ENCODE measurements at regions not wholly inside any gene's neighbourhood (a gene's known extent, or its start where the extent isn't known, plus 50 kb on each side); places are given as distances from the start of the nearest gene placed in this dataset.

DNA sequence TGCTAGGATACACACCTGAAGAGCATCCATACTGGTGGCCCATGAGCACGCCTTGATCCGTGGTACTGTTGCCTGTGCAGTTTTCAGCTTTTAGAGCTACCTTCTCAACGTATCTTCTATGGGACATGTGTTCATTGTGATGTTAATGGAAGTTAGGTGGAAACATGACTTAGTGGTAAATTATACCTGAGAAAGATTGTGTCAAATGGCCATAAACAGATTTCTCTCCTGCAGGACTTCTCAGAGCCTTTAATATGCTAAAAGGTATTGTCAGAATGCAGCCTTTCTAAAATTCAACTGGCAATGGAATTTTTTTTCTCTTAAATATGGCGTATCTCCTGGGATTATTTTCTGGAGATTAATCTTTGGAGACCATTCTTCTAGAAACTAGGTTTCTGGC, 148.5 kb downstream of the CDC5L start:
- no peak overlapping the region for H3K4me3 Mint-ChIP-seq
- H3K9me3 Mint-ChIP-seq: no peaks in the 10 kb centered on the region
- no peaks in the 10 kb centered on the region for H3K27me3 Mint-ChIP-seq
- no peak for DNase-seq
- no peaks in the 10 kb centered on the region for H3K4me1 Mint-ChIP-seq (ENCODE audit: low read depth)
- H3K27ac Mint-ChIP-seq: no peak overlapping the region
- CTCF ChIA-PET: no interaction called here
- intact Hi-C loops (cut with micrococcal nuclease): no loop called here
- no peaks in the 10 kb centered on the region for H3K36me3 Mint-ChIP-seq
- POLR2A ChIA-PET: no interaction called here

DNA sequence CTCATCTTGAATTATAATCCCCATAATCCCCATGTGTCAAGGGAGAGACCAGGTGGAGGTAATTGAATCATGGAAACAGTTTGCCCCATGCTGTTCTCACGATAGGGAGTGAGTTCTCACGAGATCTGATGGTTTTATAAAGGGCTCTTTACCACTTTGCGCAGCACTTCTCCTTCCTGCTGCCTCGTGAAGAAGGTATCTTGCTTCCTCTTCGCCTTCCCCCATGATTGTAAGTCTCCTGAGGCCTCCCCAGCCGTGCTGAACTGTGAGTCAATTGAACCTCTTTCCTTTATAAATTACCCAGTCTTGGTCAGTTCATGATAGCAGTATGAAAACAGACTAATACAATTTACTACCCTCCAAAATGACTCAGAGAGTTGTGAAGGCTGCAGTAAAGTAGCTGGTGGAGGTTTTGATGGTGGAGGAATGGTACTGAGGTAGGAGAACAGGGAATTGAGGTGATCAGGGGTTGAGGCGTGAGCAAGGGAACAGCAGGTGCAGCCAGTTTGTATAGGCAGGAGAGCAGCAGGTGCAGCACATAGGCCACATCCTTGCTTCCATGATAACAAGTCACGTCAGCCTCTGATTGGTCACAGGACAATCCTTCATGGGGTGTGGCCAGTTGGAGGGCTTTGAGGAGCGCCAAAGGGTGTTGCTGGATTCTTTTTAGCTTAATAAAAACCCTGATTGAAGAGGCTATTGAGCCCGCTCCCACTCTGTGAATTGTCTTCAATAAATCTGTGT, 150.0 kb downstream of the CDC5L start:
- H3K27ac Mint-ChIP-seq: no peak overlapping the region
- no peaks in the 10 kb centered on the region for H3K36me3 Mint-ChIP-seq
- H3K27me3 Mint-ChIP-seq: no peaks in the 10 kb centered on the region
- H3K4me3 Mint-ChIP-seq: no peak overlapping the region
- POLR2A ChIA-PET: no interaction called here
- DNase-seq: no peak
- intact Hi-C loops (cut with micrococcal nuclease): no loop called here
- CTCF ChIA-PET: no interaction called here
- no peaks in the 10 kb centered on the region for H3K9me3 Mint-ChIP-seq
- H3K4me1 Mint-ChIP-seq (ENCODE audit: low read depth): no peaks in the 10 kb centered on the region

DNA sequence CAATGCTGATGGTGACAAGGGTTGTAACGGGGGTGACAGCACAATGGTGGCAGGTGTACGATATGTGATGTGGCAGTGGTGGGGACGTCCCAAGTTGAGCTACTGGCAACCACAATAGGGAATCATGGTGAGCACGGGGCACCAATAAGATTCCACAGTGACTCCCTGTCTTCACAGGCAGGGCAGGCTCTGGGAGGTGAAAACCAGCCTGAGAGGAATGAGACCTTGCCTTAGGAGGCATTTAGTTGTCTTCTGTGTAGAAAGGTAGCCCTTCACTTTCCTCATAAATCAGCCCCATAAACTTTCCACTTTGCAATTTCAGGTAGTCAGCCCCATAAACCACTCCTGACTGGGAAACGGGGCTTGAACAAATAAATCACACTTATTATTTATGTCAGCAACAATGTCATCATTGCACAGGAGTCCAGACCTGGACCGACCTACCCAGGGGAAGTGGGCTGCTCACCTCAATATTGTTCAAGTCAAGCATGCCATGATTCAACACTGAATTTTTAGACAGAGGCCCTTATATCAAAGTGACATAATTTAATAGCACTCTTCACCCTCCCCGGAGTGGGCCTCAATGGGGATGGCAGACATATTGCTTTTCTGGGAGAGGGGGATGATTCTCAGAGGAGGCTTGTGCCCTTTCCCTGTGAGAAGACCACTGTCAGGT, 150.8 kb downstream of the CDC5L start:
- Mint-ChIP-seq H3K4me3 (no peak overlapping the region), H3K9me3 (no peaks in the 10 kb centered on the region), H3K4me1 (ENCODE audit: low read depth) (no peaks in the 10 kb centered on the region), H3K36me3 (no peaks in the 10 kb centered on the region), H3K27me3 (no peaks in the 10 kb centered on the region), H3K27ac (no peak overlapping the region)
- no peak for DNase-seq
- CTCF ChIA-PET: no interaction called here
- intact Hi-C loops (cut with micrococcal nuclease): no loop called here
- POLR2A ChIA-PET: no interaction called here

DNA sequence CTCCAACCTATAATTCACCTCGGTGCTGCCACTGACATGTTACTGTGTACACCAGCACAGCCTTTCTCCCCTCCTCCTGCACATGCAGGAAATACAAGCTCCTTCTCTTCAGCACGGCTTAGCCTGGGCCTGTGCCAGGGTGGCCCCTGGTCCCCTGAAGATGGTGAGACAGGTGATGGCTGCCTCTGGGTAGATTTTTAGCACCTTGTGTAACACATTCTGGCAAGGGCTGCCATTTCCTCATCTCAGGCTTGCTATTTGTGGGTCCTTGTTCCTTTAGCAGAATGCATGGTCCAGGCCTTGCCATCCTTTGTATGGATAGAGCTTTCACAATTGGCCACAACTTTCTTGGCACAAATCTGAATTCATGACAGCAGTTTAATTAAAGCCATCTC, 151.3 kb downstream of the CDC5L start:
- H3K36me3 Mint-ChIP-seq: no peaks in the 10 kb centered on the region
- intact Hi-C loops (cut with micrococcal nuclease): no loop called here
- no peak overlapping the region for H3K4me3 Mint-ChIP-seq
- no peaks in the 10 kb centered on the region for H3K27me3 Mint-ChIP-seq
- CTCF ChIA-PET: interaction anchor here (2.5 kb wide), 1 partner anchor 63 kb away, joined by 8 read pairs; no protein-coding TSS in a partner anchor
- no peaks in the 10 kb centered on the region for H3K9me3 Mint-ChIP-seq
- no peak overlapping the region for H3K27ac Mint-ChIP-seq
- POLR2A ChIA-PET: no interaction called here
- no peak for DNase-seq
- H3K4me1 Mint-ChIP-seq (ENCODE audit: low read depth): no peaks in the 10 kb centered on the region

DNA sequence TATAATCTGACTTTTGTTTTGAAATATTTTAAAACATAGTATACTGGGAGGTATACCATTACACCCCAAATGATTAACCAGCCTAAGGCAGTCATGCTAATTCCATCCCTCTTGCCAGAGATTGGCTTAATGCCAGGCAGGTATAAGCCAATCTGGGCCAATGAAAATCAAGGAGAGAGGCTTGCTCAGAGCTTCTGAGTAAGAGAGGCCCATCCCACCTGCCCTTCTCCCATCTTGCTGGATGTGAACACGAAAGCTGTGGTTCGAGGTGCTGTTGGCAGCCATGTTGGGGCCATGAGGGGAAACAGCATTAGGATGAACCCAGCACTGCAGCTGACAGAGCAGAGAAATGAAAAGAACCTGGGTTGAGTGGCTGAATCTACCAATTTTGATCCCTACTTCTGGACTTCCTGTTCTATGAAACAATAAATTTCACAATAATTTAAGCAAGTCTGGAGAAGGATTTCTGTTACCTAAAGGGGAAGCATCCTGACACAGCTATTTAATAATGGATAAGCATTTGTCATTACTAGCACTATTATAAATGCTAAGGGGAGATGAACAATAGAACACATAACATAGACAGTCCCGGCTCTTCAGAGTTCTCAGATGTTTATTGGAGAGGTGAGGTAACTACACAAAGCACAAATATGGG, 152.3 kb downstream of the CDC5L start:
- H3K4me3 Mint-ChIP-seq: no peak overlapping the region
- H3K4me1 Mint-ChIP-seq (ENCODE audit: low read depth): no peaks in the 10 kb centered on the region
- H3K36me3 Mint-ChIP-seq: no peaks in the 10 kb centered on the region
- no peak for DNase-seq
- no peak overlapping the region for H3K27ac Mint-ChIP-seq
- ChIA-PET CTCF (interaction anchor here (2.5 kb wide), 1 partner anchor 64 kb away, joined by 8 read pairs; no protein-coding TSS in a partner anchor), POLR2A (no interaction called here)
- intact Hi-C loops (cut with micrococcal nuclease): no loop called here
- H3K27me3 Mint-ChIP-seq: no peaks in the 10 kb centered on the region
- H3K9me3 Mint-ChIP-seq: no peaks in the 10 kb centered on the region

DNA sequence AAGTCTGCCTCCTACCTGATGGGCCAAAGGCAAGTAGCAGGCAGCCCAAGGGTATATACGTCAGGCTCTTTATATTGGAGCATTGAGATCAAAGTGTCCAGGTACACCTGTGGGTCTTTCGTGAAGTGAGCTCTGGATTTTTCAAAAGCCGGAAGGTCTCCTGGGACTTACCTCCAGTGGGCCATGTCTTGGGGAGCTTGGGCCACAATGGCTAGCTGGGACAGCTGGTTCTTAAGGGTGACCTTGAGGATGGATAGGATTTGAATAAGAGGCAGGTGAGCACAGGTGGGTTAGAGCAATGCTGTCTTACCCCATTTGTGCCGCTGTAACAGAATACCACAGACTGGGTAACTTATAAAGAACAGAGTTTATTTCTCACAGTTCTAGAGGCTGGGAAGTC, 153.4 kb downstream of the CDC5L start:
- CTCF ChIA-PET: interaction anchor here (2.5 kb wide), 1 partner anchor 65 kb away, joined by 8 read pairs; no protein-coding TSS in a partner anchor
- DNase-seq: no peak
- Mint-ChIP-seq H3K4me1 (ENCODE audit: low read depth) (no peaks in the 10 kb centered on the region), H3K4me3 (no peak overlapping the region), H3K27me3 (no peaks in the 10 kb centered on the region), H3K27ac (no peak overlapping the region), H3K9me3 (no peaks in the 10 kb centered on the region), H3K36me3 (no peaks in the 10 kb centered on the region)
- POLR2A ChIA-PET: no interaction called here
- intact Hi-C loops (cut with micrococcal nuclease): no loop called here

DNA sequence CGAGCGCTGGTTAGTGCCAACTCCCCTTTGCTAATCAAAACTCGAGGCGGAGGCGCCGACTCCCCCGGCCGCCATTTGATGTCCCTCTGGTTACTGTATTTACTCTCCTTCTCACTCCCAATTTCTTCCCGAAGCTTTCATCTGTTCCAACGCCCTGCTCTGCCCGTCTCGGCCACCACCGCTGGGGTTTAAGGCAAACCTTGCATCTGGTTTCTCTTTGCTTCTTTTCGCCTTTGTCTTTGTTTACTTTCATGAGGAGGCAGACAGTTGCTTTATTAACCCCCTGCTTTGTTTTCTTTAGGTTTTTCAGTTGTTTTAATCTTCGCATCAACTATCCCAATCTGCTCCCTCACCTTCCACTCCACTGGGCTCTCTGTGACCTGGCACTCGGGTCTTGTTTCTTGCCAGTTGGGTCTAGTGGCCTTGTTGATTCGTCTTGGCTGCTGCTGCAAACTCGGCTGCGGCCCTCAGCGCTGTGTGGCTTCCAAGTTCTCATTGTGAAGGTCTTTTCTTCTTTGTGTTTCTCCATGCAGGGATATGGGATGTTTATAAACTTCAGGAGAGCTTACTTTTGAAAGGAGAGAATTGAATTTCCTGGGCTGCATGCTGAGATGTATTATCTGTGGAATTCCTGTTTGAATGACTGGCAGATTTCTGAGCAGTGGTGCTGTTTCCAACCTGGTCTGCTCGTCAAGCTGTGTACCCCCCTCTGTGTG, 155.1 kb downstream of the CDC5L start:
- POLR2A ChIA-PET: no interaction called here
- H3K9me3 Mint-ChIP-seq: no peaks in the 10 kb centered on the region
- CTCF ChIA-PET: no interaction called here
- intact Hi-C loops (cut with micrococcal nuclease): no loop called here
- no peaks in the 10 kb centered on the region for H3K27me3 Mint-ChIP-seq
- H3K27ac Mint-ChIP-seq: no peak overlapping the region
- no peak overlapping the region for H3K4me3 Mint-ChIP-seq
- no peaks in the 10 kb centered on the region for H3K36me3 Mint-ChIP-seq
- no peaks in the 10 kb centered on the region for H3K4me1 Mint-ChIP-seq (ENCODE audit: low read depth)
- DNase-seq: no peak

DNA sequence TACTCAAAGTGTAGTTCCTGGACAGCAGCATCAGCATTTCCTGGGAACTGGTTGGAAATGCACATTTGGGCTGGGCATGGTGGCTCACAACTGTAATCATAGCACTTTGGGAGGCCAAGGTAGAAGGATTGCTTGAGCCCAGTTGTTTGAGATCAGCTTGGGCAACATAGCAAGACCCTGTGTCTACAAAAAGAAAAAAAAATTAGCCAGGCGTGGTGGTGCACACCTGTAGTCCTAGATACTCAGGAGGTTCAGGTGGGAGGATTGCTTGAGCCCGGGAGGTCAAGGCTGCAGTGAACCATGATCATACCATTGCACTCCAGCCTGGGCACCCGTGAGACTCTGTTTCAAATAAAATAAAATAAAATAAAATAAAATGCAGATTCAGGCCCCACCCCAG, 156.2 kb downstream of the CDC5L start:
- no peaks in the 10 kb centered on the region for H3K9me3 Mint-ChIP-seq
- DNase-seq: no peak
- H3K27ac Mint-ChIP-seq: no peak overlapping the region
- no peaks in the 10 kb centered on the region for H3K4me1 Mint-ChIP-seq (ENCODE audit: low read depth)
- ChIA-PET POLR2A (interaction anchor here (0.6 kb wide), 1 partner anchor 151 kb away, joined by 6 read pairs; no protein-coding TSS in a partner anchor), CTCF (no interaction called here)
- H3K4me3 Mint-ChIP-seq: no peak overlapping the region
- H3K27me3 Mint-ChIP-seq: no peaks in the 10 kb centered on the region
- H3K36me3 Mint-ChIP-seq: no peaks in the 10 kb centered on the region
- intact Hi-C loops (cut with micrococcal nuclease): no loop called here

DNA sequence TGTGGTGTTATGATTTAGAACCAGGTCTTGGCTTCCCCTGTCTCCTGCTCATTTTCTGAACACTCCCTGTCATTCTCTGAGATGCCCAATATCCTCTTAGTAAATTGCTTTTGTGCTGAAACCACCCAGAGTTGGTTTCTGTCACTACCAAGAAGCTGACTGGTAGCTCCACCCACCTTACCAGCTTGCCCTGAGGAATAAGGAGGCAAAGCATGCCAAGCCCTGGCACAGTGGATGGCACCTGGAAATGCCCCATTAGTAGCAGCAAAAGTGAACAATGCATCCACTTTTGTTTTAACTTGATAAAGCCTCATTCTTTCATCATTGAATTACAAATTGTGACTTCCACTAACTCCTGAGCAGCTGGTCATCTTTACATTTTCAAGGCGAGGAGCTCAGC, 157.7 kb downstream of the CDC5L start:
- Mint-ChIP-seq H3K27ac (no peak overlapping the region), H3K36me3 (no peaks in the 10 kb centered on the region), H3K9me3 (no peaks in the 10 kb centered on the region), H3K27me3 (no peaks in the 10 kb centered on the region), H3K4me1 (ENCODE audit: low read depth) (no peaks in the 10 kb centered on the region), H3K4me3 (no peak overlapping the region)
- DNase-seq: no peak
- intact Hi-C loops (cut with micrococcal nuclease): no loop called here
- ChIA-PET CTCF (no interaction called here), POLR2A (no interaction called here)

DNA sequence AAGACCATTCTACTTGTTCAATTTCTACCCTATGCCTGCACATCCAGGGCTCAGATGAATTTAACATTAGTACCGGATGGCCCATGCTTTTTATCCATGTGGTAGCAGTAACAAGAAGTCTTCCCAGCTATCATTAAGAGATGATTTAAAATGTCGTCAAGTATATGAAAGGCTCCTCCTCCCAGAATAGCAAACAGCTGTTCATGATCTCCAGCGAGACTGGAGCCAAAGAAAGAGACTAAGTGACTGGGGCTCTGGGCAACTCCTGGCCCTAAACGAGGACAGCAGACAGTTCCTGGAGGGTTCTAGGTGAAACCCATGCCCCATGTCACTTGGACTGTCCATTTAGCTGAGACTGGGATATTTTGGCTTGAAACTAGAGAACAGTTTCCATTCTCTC, 160.8 kb downstream of the CDC5L start:
- intact Hi-C loops (cut with micrococcal nuclease): no loop called here
- Mint-ChIP-seq H3K4me1 (ENCODE audit: low read depth) (no peaks in the 10 kb centered on the region), H3K9me3 (no peaks in the 10 kb centered on the region), H3K27ac (no peak overlapping the region), H3K27me3 (peaks cover 2% of the 10 kb centered on the region), H3K36me3 (no peaks in the 10 kb centered on the region), H3K4me3 (no peak overlapping the region)
- CTCF ChIA-PET: no interaction called here
- POLR2A ChIA-PET: interaction anchor here (0.6 kb wide), 1 partner anchor 1727 kb away, joined by 3 read pairs; no protein-coding TSS in a partner anchor
- DNase-seq: no peak

DNA sequence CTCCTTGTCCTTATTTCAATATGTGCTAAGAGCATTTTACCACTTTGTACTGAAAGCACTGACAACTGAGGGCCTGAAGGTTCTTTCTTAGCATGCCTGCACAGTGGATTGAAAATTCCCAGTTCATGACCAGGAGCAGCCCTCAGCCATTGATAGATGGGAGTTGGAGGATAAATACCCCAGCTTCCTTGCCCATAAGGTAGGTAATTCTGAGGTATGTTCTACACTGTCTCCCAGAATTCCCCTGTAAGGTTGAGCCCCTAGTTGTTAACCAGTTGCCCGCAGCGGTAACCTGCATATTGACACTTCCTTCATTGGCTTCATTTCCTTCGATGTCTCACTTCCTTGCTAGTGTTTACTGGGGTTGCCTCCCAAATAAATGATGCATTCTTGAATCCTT, 162.0 kb downstream of the CDC5L start:
- peaks cover 2% of the 10 kb centered on the region for H3K27me3 Mint-ChIP-seq
- H3K4me3 Mint-ChIP-seq: no peak overlapping the region
- DNase-seq: no peak
- intact Hi-C loops (cut with micrococcal nuclease): no loop called here
- ChIA-PET CTCF (no interaction called here), POLR2A (no interaction called here)
- H3K4me1 Mint-ChIP-seq (ENCODE audit: low read depth): no peaks in the 10 kb centered on the region
- H3K27ac Mint-ChIP-seq: no peak overlapping the region
- H3K36me3 Mint-ChIP-seq: no peaks in the 10 kb centered on the region
- no peaks in the 10 kb centered on the region for H3K9me3 Mint-ChIP-seq

DNA sequence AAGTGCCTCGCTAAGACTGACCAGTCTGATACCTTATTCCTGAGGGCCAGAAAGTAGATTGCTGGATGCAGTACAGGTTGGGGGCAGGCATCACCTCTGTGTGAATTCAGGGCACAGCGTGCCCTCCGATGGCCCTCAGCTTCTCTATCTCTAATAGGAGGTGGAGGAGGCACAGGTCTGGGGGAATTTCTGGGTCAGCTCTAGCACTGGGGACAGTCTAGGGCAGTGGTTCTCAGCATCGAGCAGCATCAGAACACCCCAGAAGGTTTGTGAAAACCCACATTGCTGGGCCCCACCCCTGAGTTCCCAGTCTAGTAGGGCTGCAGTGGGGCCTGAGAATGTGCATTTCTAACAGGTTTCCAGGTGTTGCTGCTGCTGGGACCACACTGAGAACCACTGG, 166.7 kb downstream of the CDC5L start:
- POLR2A ChIA-PET: no interaction called here
- H3K36me3 Mint-ChIP-seq: no peaks in the 10 kb centered on the region
- DNase-seq: no peak
- CTCF ChIA-PET: no interaction called here
- H3K4me3 Mint-ChIP-seq: no peak overlapping the region
- H3K4me1 Mint-ChIP-seq (ENCODE audit: low read depth): no peaks in the 10 kb centered on the region
- no peaks in the 10 kb centered on the region for H3K9me3 Mint-ChIP-seq
- H3K27ac Mint-ChIP-seq: no peak overlapping the region
- H3K27me3 Mint-ChIP-seq: peaks cover 16% of the 10 kb centered on the region
- intact Hi-C loops (cut with micrococcal nuclease): no loop called here

Measured in activated CD4-positive, alpha-beta memory T cell treated with anti-CD3 and anti-CD28 coated beads for 36 hours (primary cell).